Natural killer cell (primary cell): ENCODE measurements at regions not wholly inside any gene's neighbourhood (a gene's known extent, or its start where the extent isn't known, plus 50 kb on each side); places are given as distances from the start of the nearest gene placed in this dataset.
"Not testable (repeated sequence)": the region's sequence is repeated elsewhere in the genome, so short reads cannot be mapped to it uniquely, and the experiment has no call there.

Experiments used
- ATAC-seq, 3 donors: fragments of 150-1000 bp in 2 of 3; fragments of 200-7000 bp in 1 of 3; cut with Tn5 transposase; 1 replicate in 1 of 3; 2 replicates in 2 of 3; pipeline ENCODE4 v1.10.0; 2021; ENCODE audit warnings: mild to moderate bottlenecking in 2 of 3, moderate library complexity in 2 of 3
- DNase-seq, 2 donors: peaks; one replicate each; pipeline versions ENCODE4 v3.0.0 to v3.0.0-alpha.2; 2013 to 2021; ENCODE audit warnings: mixed read lengths in 1 of 2
- H3K27ac ChIP-seq: one replicate; pipeline ENCODE4 v1.5.1; 2013; ENCODE audit warnings: mild to moderate bottlenecking, low read length
- H3K27me3 ChIP-seq: one replicate; pipeline ENCODE4 v1.6.1; 2013; ENCODE audit warnings: low read length; ENCODE audit not compliant: control insufficient read depth, insufficient read depth
- H3K36me3 ChIP-seq: one replicate; pipeline ENCODE4 v1.6.1; 2013; ENCODE audit warnings: low read length; ENCODE audit not compliant: control insufficient read depth, insufficient read depth
- H3K4me1 ChIP-seq: one replicate; pipeline ENCODE4 v1.6.1; 2013; ENCODE audit warnings: low read length; ENCODE audit not compliant: control insufficient read depth, insufficient read depth
- H3K4me3 ChIP-seq: one replicate; pipeline ENCODE4 v1.5.1; 2013; ENCODE audit warnings: low read length
- H3K9me3 ChIP-seq: one replicate; pipeline ENCODE4 v1.6.1; 2013; ENCODE audit warnings: low read length; ENCODE audit not compliant: control insufficient read depth, insufficient read depth
- H3K27ac Mint-ChIP-seq, 2 donors: one replicate each; pipeline ENCODE4 v1.8.0; 2022; ENCODE audit warnings: mild to moderate bottlenecking in 2 of 2, mixed read lengths in 2 of 2, moderate library complexity in 1 of 2
- H3K27me3 Mint-ChIP-seq, 2 donors: one replicate each; pipeline ENCODE4 v1.8.0; 2022; ENCODE audit warnings: low read depth in 2 of 2, mixed read lengths in 2 of 2
- H3K36me3 Mint-ChIP-seq: one replicate; pipeline ENCODE4 v1.8.0; 2022; ENCODE audit warnings: mixed read lengths
- H3K4me1 Mint-ChIP-seq, 2 donors: one replicate each; pipeline ENCODE4 v1.8.0; 2022; ENCODE audit warnings: mixed read lengths in 2 of 2
- H3K4me3 Mint-ChIP-seq: one replicate; pipeline ENCODE4 v1.8.0; 2022; ENCODE audit warnings: mild to moderate bottlenecking, moderate library complexity, mixed read lengths
- H3K9me3 Mint-ChIP-seq, 2 donors: one replicate each; pipeline ENCODE4 v1.8.0; 2022; ENCODE audit warnings: mixed read lengths in 2 of 2
- WGBS: methylation state at CpG from one replicate; pipeline ENCODE4 v1.1.7; 2013; ENCODE audit warnings: missing lambda C conversion rate; ENCODE audit not compliant: insufficient coverage; 5-methylcytosine and 5-hydroxymethylcytosine counted together
- intact Hi-C: fragments of 100-400 bp; cut with micrococcal nuclease; formaldehyde crosslinking; loops from one replicate; pipeline ENCODE4 v1.14.2; 2022
- TF ChIP-seq, protein P1 (sequence below): fragments of 200-600 bp; IDR thresholded peaks from one replicate; pipeline ENCODE4 v1.8.0; 2022; ENCODE audit warnings: antibody characterized with exemption

DNA sequence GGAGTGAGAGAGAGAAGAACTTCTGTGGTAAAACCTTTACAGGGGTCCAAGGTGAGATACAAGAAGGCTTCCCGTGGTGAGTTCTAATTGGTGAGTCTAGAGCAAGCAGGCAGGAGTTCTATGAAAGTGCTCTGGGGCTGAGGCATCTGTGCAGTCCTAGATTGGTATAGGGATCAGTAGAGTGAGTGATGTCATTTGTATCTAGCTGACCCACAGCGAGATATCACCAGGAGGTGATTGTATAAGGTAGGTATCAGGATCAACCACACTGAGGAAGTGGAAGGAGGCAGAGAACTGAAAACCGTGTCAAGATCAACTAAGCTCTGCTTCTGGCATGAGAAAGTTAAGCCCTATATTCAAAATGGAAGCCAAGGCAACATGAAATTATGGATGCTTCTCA, 1648.9 kb upstream of the TMEFF2 start:
- peaks cover 9 to 15% of the 10 kb centered on the region in 2 donors for H3K9me3 Mint-ChIP-seq
- TF ChIP-seq, protein P1, sequence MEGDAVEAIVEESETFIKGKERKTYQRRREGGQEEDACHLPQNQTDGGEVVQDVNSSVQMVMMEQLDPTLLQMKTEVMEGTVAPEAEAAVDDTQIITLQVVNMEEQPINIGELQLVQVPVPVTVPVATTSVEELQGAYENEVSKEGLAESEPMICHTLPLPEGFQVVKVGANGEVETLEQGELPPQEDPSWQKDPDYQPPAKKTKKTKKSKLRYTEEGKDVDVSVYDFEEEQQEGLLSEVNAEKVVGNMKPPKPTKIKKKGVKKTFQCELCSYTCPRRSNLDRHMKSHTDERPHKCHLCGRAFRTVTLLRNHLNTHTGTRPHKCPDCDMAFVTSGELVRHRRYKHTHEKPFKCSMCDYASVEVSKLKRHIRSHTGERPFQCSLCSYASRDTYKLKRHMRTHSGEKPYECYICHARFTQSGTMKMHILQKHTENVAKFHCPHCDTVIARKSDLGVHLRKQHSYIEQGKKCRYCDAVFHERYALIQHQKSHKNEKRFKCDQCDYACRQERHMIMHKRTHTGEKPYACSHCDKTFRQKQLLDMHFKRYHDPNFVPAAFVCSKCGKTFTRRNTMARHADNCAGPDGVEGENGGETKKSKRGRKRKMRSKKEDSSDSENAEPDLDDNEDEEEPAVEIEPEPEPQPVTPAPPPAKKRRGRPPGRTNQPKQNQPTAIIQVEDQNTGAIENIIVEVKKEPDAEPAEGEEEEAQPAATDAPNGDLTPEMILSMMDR: no peak
- no peaks in the 10 kb centered on the region for H3K27me3 Mint-ChIP-seq
- Histone ChIP-seq H3K27me3 (no peaks in the 10 kb centered on the region), H3K4me1 (no peaks in the 10 kb centered on the region), H3K36me3 (no peaks in the 10 kb centered on the region), H3K9me3 (no peaks in the 10 kb centered on the region), H3K27ac (no peak overlapping the region), H3K4me3 (no peak overlapping the region)
- ATAC-seq (no peak), DNase-seq (no peak)
- no peak overlapping the region for H3K27ac Mint-ChIP-seq
- intact Hi-C loops: no loop called here
- H3K36me3 Mint-ChIP-seq: no peaks in the 10 kb centered on the region
- H3K4me1 Mint-ChIP-seq: no peaks in the 10 kb centered on the region
- WGBS: 77% methylated on average over 3 of the region's 3 CpGs
- H3K4me3 Mint-ChIP-seq: no peak overlapping the region

DNA sequence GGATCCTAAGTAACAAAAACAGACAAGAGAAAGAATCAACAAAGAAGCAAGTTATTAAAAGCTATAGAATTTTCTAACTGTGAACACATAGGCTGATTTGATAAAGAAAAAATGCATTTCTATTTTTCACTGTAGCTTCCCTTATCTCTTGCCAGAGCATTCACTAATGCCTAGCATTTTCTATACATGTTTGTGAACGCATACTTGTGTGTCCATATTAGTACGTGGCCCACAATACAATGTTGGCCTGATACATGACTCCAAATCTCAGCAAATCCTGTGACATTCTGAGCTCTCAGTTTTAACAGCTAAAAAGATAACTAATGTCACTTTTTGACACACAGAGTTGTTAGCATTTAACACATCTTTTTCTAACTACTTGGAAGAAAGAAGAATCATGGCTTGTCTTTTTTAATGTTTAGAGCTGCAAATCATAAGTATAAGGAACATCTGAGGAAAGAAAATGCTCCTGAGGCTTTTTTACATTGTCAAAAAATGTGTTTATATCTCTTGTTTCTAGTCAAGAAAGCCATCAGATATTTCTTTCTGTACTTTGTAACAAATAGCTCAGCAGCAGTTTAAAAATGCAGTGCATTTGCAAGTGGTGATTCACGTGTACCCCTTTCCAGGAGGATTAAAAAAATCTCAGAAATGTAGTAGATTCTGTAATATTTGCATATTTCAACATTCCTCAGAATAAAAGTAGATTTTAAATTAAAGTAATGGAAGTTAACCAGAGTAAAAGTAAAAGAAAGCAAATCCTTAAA, 1646.8 kb upstream of the TMEFF2 start:
- H3K27ac Mint-ChIP-seq: no peak overlapping the region
- H3K4me3 ChIP-seq: no peak overlapping the region
- DNase-seq: no peak
- intact Hi-C loops: no loop called here
- H3K4me1 Mint-ChIP-seq: no peaks in the 10 kb centered on the region
- H3K27me3 ChIP-seq: no peaks in the 10 kb centered on the region
- WGBS: 94% methylated on average over 2 of the region's 3 CpGs
- H3K4me1 ChIP-seq: no peaks in the 10 kb centered on the region
- H3K36me3 ChIP-seq: no peaks in the 10 kb centered on the region
- TF ChIP-seq, protein P1: no peak
- no peak for ATAC-seq
- H3K27ac ChIP-seq: no peak overlapping the region
- H3K27me3 Mint-ChIP-seq: no peaks in the 10 kb centered on the region
- H3K36me3 Mint-ChIP-seq: no peaks in the 10 kb centered on the region
- H3K9me3 ChIP-seq: no peaks in the 10 kb centered on the region
- H3K9me3 Mint-ChIP-seq: peaks cover 9 to 15% of the 10 kb centered on the region in 2 donors
- no peak overlapping the region for H3K4me3 Mint-ChIP-seq

DNA sequence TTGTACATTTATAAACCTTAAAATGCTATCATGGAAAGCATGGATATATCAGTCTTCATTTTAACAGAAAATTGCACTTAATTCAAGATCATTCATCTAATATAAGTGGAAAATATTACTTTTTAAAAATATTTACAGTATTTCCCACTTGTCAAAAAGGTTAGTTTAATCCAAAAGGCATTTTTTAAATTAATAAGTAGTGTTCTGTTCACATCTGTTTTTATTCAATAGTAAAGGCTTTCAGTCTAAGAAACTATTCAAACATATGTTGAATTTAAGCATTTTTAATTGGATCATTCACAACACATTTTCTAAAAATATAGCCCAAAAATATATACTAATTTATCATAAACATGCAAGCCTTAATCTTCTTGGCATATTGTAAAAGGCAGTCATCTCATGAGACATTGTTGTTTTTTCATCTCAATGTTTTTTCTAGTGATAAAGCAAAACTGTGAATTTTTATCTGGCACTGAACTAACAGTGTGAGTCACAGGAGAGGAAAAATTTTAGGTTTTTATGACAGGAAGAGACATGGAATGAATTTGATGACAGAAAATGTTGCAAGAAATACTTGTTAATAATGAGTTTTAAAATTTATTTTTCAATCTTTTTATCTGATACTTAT, 1642.5 kb upstream of the TMEFF2 start:
- no peaks in the 10 kb centered on the region for H3K4me1 Mint-ChIP-seq
- intact Hi-C loops: no loop called here
- no peak overlapping the region for H3K27ac Mint-ChIP-seq
- Histone ChIP-seq H3K36me3 (no peaks in the 10 kb centered on the region), H3K9me3 (no peaks in the 10 kb centered on the region), H3K27ac (no peak overlapping the region), H3K4me1 (no peaks in the 10 kb centered on the region), H3K4me3 (no peak overlapping the region), H3K27me3 (no peaks in the 10 kb centered on the region)
- peaks cover 2 to 20% of the 10 kb centered on the region in 2 donors for H3K9me3 Mint-ChIP-seq
- DNase-seq (no peak), ATAC-seq (no peak)
- H3K4me3 Mint-ChIP-seq: no peak overlapping the region
- TF ChIP-seq, protein P1: no peak
- no peaks in the 10 kb centered on the region for H3K36me3 Mint-ChIP-seq
- H3K27me3 Mint-ChIP-seq: no peaks in the 10 kb centered on the region

DNA sequence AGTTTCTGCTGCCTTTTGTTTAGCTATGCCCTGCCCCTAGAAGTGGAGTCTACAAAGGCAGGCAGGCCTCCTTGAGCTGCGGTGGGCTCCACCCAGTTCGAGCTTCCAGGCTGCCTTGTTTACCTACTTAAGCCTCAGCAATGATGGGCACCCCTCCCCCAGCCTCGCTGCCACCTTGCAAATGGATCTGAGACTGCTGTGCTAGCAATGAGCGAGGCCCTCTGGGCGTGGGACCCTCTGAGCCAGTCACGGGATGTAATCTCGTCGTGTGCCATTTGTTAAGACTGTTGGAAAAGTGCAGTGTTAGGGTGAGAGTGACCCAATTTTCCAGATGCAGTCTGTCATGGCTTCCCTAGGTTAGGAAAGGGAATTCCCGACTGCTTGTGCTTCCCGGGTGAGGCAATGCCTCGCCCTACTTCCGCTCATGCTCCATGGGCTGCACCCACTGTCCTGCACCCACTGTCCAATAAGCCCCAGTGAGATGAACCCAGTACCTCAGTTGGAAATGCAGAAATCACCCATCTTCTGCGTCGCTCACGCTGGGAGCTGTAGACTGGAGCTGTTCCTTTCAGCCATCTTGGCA, 1641.8 kb upstream of the TMEFF2 start:
- ATAC-seq, H3K27ac Mint-ChIP-seq, H3K4me1 Mint-ChIP-seq, intact Hi-C loops, H3K9me3 ChIP-seq, H3K4me1 ChIP-seq, H3K27ac ChIP-seq, H3K27me3 ChIP-seq, H3K36me3 ChIP-seq, DNase-seq, H3K27me3 Mint-ChIP-seq, H3K36me3 Mint-ChIP-seq, H3K4me3 Mint-ChIP-seq, H3K4me3 ChIP-seq: not testable (repeated sequence)
- H3K9me3 Mint-ChIP-seq: peaks cover 2 to 21% of the 10 kb centered on the region in 2 donors
- 89% methylated on average over 15 of the region's 15 CpGs for WGBS

DNA sequence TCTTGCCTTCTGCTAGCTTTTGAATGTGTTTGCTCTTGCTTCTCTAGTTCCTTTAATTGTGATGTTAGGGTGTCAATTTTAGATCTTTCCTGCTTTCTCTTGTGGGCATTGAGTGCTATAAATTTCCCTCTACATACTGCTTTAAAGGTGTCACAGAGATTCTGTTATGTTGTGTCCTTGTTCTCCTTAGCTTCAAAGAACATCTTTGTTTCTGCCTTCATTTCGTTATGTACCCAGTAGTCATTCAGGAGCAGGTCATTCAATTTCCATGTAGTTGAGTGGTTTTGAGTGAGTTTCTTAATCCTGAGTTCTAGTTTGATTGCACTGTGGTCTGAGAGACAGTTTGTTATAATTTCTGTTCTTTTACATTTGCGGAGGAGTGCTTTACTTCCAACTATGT, 1639.2 kb upstream of the TMEFF2 start:
- H3K4me1 ChIP-seq, H3K36me3 Mint-ChIP-seq, H3K4me3 Mint-ChIP-seq, intact Hi-C loops, H3K4me3 ChIP-seq, H3K9me3 ChIP-seq, H3K27me3 Mint-ChIP-seq, H3K27ac Mint-ChIP-seq, H3K4me1 Mint-ChIP-seq, ATAC-seq, H3K36me3 ChIP-seq, H3K27ac ChIP-seq, DNase-seq, H3K27me3 ChIP-seq: not testable (repeated sequence)
- WGBS: 33% methylated on average over 2 of the region's 2 CpGs
- H3K9me3 Mint-ChIP-seq: peaks cover 2 to 21% of the 10 kb centered on the region in 2 donors
